ENCODE measurements at regions not wholly inside any gene's neighbourhood (a gene's known extent, or its start where the extent isn't known, plus 50 kb on each side); places are given as distances from the start of the nearest gene placed in this dataset.

DNA sequence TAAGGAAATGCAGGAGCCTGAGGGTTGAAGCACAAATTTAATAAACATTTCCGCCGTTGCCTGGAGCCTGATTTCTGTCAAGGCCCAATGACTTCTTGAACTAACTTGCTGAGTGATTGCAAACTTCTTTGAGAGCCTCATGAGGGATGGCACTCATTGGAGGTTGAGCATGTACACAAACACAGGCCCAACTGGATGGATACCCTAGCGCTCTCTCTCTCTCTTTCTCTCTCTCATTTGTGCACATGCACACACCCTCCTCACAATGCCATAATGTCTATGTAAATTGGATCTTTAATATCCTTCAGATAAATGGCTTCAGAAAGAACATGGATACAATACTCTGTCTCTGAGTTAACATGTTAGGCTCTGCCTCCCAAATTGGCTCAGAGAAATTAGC lies 597.7 kb upstream of the CADM1 start:
- intact Hi-C loops (cut with DNase I): no loop called here
- no peak for DNase-seq (ENCODE audit: low spot score in 2 of 2)
- H3K4me3 ChIP-seq: no peak overlapping the region
- no peak overlapping the region for H3K27ac ChIP-seq
- H3K36me3 ChIP-seq: no peaks in the 10 kb centered on the region
- TF ChIP-seq, protein P1, sequence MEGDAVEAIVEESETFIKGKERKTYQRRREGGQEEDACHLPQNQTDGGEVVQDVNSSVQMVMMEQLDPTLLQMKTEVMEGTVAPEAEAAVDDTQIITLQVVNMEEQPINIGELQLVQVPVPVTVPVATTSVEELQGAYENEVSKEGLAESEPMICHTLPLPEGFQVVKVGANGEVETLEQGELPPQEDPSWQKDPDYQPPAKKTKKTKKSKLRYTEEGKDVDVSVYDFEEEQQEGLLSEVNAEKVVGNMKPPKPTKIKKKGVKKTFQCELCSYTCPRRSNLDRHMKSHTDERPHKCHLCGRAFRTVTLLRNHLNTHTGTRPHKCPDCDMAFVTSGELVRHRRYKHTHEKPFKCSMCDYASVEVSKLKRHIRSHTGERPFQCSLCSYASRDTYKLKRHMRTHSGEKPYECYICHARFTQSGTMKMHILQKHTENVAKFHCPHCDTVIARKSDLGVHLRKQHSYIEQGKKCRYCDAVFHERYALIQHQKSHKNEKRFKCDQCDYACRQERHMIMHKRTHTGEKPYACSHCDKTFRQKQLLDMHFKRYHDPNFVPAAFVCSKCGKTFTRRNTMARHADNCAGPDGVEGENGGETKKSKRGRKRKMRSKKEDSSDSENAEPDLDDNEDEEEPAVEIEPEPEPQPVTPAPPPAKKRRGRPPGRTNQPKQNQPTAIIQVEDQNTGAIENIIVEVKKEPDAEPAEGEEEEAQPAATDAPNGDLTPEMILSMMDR (IDR thresholded peaks at IDR 0.05): no peak
- no peaks in the 10 kb centered on the region for H3K27me3 ChIP-seq
- no peaks in the 10 kb centered on the region for H3K4me1 ChIP-seq
- no peaks in the 10 kb centered on the region for H3K9me3 ChIP-seq

DNA sequence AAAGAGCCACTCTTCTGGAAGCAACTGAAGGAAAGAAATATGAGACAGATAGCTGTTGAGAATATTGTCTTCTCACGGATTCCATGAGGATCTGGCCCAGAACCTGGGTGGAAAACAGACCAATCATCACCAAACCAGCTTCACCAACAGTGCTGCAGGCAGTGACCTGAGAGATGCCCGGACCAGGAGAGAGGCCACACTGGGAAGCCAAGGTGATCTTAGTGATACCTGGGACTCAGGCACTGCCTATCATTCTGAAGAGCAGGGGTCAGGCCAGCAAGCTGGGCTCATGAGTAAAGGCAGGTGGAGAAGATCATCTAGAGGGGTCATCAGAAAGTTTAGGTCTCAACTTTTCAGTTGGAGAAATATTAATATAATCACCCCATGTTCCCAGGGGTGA lies 595.8 kb upstream of the CADM1 start:
- TF ChIP-seq, protein P1 (IDR thresholded peaks at IDR 0.05): no peak
- intact Hi-C loops (cut with DNase I): no loop called here

DNA sequence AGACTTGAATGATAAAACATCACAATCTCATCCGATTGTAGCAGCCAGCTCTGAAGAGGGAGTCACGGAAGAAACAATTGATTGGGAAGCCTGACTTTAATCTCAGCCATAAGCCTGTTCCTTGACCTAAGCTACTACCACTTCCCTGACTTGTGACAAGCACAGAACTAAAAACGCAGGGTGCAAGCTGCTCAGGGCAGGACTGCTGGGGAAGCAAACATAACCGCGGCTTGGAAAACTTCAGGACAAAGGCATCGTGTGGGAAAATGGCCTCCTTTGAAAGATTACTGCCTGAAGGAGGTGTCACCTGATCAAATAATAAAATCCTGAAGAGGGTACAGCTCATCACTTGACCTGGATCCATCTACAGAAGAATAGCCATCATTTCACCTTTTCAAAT lies 595.3 kb upstream of the CADM1 start:
- intact Hi-C loops (cut with DNase I): no loop called here
- TF ChIP-seq, protein P1 (IDR thresholded peaks at IDR 0.05): no peak

More for the DNA sequence above, 595.8 kb upstream of the CADM1 start:
- Histone ChIP-seq H3K4me1 (no peaks in the 10 kb centered on the region), H3K4me3 (no peak overlapping the region), H3K9me3 (no peaks in the 10 kb centered on the region), H3K27ac (no peak overlapping the region), H3K36me3 (no peaks in the 10 kb centered on the region), H3K27me3 (no peaks in the 10 kb centered on the region)
- DNase-seq (ENCODE audit: low spot score in 2 of 2): no peak

DNA sequence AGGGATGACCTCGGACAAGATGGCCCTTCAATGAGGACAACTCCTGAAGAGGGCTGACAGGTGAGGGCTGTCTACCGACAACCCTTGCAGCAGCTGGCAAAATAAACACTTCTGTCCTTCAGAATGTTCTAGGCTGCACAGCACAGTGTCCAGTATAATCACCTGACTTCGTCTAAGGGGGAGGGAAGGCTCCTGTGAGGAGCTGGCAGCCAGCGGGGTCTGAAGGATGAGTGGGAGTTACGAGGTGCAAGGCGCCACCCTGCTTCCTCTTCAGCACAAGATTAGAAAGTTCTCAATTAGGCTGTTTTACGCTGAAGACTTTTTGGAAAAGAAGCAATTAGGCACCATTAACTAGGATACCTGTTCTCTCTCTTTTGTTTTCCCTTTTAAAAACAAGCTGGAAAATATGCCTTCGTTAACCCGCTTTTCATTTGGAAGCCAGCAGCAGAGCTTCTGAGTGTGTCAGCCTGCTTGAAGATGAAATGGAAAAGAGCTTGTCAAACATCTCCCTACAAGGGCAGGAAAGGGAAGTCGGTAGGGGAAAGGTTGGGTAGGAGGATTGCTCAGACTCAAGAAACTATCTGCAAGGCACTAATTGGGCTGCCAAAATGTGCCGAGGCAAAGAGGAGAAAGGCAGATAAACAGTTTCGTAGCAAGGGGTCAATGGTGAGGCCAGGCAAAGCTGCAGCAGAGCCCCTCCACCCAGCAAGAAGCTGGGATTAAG lies 592.2 kb upstream of the CADM1 start:
- DNase-seq (ENCODE audit: low spot score in 2 of 2): peak in 1 of 2 donors; percentile 2
- intact Hi-C loops (cut with DNase I): no loop called here
- Histone ChIP-seq H3K4me3 (no peak overlapping the region), H3K4me1 (no peaks in the 10 kb centered on the region), H3K27me3 (no peaks in the 10 kb centered on the region), H3K27ac (no peak overlapping the region), H3K36me3 (no peaks in the 10 kb centered on the region), H3K9me3 (no peaks in the 10 kb centered on the region)
- TF ChIP-seq, protein P1 (IDR thresholded peaks at IDR 0.05): no peak

More for the DNA sequence above, 595.3 kb upstream of the CADM1 start:
- DNase-seq (ENCODE audit: low spot score in 2 of 2): no peak
- no peaks in the 10 kb centered on the region for H3K9me3 ChIP-seq
- H3K4me1 ChIP-seq: no peaks in the 10 kb centered on the region
- no peaks in the 10 kb centered on the region for H3K27me3 ChIP-seq
- no peak overlapping the region for H3K4me3 ChIP-seq
- H3K27ac ChIP-seq: no peak overlapping the region
- H3K36me3 ChIP-seq: no peaks in the 10 kb centered on the region

DNA sequence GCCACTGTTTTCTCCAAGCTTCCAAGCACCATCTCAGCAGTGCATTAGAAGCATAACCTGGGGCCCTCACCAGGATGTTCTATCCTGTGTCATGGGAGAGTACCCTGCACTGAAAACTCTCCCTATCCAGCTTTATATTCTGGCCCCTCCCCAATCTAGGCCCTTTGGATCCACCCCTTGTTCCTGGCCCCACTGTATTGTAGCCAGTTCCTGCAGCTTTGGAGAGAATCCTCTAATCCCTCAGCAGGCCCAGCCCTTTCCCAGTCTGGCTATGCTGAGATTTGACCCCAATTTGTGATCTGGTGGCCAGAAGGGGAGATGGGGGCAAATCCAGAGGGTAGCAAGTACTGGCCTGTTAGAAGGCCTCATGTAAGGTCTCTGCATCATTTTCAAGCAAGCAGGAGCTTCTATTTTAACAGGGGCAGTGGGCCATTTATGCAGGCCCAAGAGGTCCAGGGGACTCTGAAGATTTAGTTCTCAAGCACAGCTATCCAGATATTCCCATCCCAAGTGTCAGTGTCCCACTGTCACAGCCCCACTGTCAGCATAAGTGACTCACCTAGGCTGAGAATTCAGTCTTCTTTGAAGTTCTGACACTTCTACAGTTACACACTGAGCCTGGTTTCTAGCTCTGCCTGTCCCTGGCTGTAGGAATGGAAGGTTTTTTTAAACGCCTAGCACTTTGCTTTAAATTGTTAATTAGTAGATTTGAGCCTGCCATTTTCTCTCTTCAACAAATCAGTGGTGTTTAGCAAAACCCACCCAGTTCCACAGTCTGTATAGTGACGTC lies 589.5 kb upstream of the CADM1 start:
- no peak overlapping the region for H3K4me3 ChIP-seq
- no peak overlapping the region for H3K27ac ChIP-seq
- no peaks in the 10 kb centered on the region for H3K4me1 ChIP-seq
- no peaks in the 10 kb centered on the region for H3K9me3 ChIP-seq
- TF ChIP-seq, protein P1 (IDR thresholded peaks at IDR 0.05): no peak
- intact Hi-C loops (cut with DNase I): no loop called here
- no peaks in the 10 kb centered on the region for H3K27me3 ChIP-seq
- peak in 1 of 2 donors; percentile 13 for DNase-seq (ENCODE audit: low spot score in 2 of 2)
- H3K36me3 ChIP-seq: no peaks in the 10 kb centered on the region
